ENCODE measurements at regions not wholly inside any gene's neighbourhood (a gene's known extent, or its start where the extent isn't known, plus 50 kb on each side); places are given as distances from the start of the nearest gene placed in this dataset.
A peak's percentile ranks its signal among the peaks of the same experiment; 100 is the strongest.

GRCh38 chr13:80965097-80965496 lies 624.2 kb upstream of the SPRY2 start (continued):
- TF ChIP-seq REST (IDR thresholded peaks at IDR 0.05; ENCODE audit: unreplicated experiment): no peak
- TF ChIP-seq EZH2 (IDR thresholded peaks at IDR 0.05; ENCODE audit: low read depth, unreplicated experiment): no peak
- no peak for TF ChIP-seq NANOG (IDR thresholded peaks at IDR 0.05; ENCODE audit: borderline replicate concordance)
- TF ChIP-seq STAT1 (IDR thresholded peaks at IDR 0.05; ENCODE audit: unreplicated experiment): no peak

GRCh38 chr13:80962855-80963254 lies 621.9 kb upstream of the SPRY2 start:
- Histone ChIP-seq H3F3A (replicated peaks; ENCODE audit: low read depth) (no peaks in the 10 kb centered on the region), H2AFZ (no peak overlapping the region), H3K4me1 (ENCODE audit: insufficient read depth) (peaks cover 13% of the 10 kb centered on the region), H3K9me2 (ENCODE audit: insufficient read depth) (no peaks in the 10 kb centered on the region), H3K27ac (ENCODE audit: low read depth) (no peak overlapping the region), H3K79me2 (replicated peaks; ENCODE audit: insufficient read depth) (no peaks in the 10 kb centered on the region), H3K4me3 (0 out of 2 replicates have a peak overlapping the region, but pooled peaks have one; percentile 2), H3K4me2 (peak overlapping the region; percentile 21), H4K20me1 (replicated peaks; ENCODE audit: insufficient read depth) (no peaks in the 10 kb centered on the region), H3K27me3 (ENCODE audit: insufficient read depth) (no peaks in the 10 kb centered on the region), H3K36me3 (ENCODE audit: insufficient read depth) (no peaks in the 10 kb centered on the region)
- Mint-ChIP-seq H3K27ac (no peak overlapping the region), H3K36me3 (ENCODE audit: low read depth) (no peaks in the 10 kb centered on the region), H3K9me3 (no peaks in the 10 kb centered on the region), H3K4me3 (no peak overlapping the region), H3K4me1 (peaks cover 11% of the 10 kb centered on the region), H3K27me3 (ENCODE audit: insufficient read depth, low read depth, poor library complexity) (no peaks in the 10 kb centered on the region)
- ATAC-seq: no peak; the same call in 2 of the 3 replicates
- no peak for DNase-seq (ENCODE audit: low spot score)
- no peak for TF ChIP-seq STAT1 (IDR thresholded peaks at IDR 0.05; ENCODE audit: unreplicated experiment)
- TF ChIP-seq REST (IDR thresholded peaks at IDR 0.05; ENCODE audit: unreplicated experiment): no peak
- no peak for TF ChIP-seq ZNF114 (CRISPR knock-in tag; IDR thresholded peaks at IDR 0.05)
- TF ChIP-seq ZNF331 (CRISPR knock-in tag; IDR thresholded peaks at IDR 0.05; ENCODE audit: low read depth): no peak
- no peak for TF ChIP-seq EZH2 (IDR thresholded peaks at IDR 0.05; ENCODE audit: low read depth, unreplicated experiment)
- TF ChIP-seq, protein P1, sequence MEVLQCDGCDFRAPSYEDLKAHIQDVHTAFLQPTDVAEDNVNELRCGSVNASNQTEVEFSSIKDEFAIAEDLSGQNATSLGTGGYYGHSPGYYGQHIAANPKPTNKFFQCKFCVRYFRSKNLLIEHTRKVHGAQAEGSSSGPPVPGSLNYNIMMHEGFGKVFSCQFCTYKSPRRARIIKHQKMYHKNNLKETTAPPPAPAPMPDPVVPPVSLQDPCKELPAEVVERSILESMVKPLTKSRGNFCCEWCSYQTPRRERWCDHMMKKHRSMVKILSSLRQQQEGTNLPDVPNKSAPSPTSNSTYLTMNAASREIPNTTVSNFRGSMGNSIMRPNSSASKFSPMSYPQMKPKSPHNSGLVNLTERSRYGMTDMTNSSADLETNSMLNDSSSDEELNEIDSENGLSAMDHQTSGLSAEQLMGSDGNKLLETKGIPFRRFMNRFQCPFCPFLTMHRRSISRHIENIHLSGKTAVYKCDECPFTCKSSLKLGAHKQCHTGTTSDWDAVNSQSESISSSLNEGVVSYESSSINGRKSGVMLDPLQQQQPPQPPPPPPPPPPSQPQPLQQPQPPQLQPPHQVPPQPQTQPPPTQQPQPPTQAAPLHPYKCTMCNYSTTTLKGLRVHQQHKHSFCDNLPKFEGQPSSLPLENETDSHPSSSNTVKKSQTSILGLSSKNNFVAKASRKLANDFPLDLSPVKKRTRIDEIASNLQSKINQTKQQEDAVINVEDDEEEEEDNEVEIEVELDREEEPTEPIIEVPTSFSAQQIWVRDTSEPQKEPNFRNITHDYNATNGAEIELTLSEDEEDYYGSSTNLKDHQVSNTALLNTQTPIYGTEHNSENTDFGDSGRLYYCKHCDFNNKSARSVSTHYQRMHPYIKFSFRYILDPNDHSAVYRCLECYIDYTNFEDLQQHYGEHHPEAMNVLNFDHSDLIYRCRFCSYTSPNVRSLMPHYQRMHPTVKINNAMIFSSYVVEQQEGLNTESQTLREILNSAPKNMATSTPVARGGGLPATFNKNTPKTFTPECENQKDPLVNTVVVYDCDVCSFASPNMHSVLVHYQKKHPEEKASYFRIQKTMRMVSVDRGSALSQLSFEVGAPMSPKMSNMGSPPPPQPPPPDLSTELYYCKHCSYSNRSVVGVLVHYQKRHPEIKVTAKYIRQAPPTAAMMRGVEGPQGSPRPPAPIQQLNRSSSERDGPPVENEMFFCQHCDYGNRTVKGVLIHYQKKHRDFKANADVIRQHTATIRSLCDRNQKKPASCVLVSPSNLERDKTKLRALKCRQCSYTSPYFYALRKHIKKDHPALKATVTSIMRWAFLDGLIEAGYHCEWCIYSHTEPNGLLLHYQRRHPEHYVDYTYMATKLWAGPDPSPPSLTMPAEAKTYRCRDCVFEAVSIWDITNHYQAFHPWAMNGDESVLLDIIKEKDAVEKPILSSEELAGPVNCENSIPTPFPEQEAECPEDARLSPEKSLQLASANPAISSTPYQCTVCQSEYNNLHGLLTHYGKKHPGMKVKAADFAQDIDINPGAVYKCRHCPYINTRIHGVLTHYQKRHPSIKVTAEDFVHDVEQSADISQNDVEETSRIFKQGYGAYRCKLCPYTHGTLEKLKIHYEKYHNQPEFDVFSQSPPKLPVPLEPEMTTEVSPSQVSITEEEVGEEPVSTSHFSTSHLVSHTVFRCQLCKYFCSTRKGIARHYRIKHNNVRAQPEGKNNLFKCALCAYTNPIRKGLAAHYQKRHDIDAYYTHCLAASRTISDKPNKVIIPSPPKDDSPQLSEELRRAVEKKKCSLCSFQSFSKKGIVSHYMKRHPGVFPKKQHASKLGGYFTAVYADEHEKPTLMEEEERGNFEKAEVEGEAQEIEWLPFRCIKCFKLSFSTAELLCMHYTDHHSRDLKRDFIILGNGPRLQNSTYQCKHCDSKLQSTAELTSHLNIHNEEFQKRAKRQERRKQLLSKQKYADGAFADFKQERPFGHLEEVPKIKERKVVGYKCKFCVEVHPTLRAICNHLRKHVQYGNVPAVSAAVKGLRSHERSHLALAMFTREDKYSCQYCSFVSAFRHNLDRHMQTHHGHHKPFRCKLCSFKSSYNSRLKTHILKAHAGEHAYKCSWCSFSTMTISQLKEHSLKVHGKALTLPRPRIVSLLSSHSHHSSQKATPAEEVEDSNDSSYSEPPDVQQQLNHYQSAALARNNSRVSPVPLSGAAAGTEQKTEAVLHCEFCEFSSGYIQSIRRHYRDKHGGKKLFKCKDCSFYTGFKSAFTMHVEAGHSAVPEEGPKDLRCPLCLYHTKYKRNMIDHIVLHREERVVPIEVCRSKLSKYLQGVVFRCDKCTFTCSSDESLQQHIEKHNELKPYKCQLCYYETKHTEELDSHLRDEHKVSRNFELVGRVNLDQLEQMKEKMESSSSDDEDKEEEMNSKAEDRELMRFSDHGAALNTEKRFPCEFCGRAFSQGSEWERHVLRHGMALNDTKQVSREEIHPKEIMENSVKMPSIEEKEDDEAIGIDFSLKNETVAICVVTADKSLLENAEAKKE (CRISPR knock-in tag; IDR thresholded peaks at IDR 0.05): no peak
- no peak for TF ChIP-seq NANOG (IDR thresholded peaks at IDR 0.05; ENCODE audit: borderline replicate concordance)
- no peak for TF ChIP-seq CREB1 (CRISPR knock-in tag; IDR thresholded peaks at IDR 0.05; ENCODE audit: low read depth)
- no peak for TF ChIP-seq POLR2AphosphoS5 (IDR thresholded peaks at IDR 0.05; ENCODE audit: low read depth)
- TF ChIP-seq EZH2phosphoT487 (IDR thresholded peaks at IDR 0.05; ENCODE audit: unreplicated experiment): no peak
- TF ChIP-seq JUNB (IDR thresholded peaks at IDR 0.05; ENCODE audit: unreplicated experiment): no peak
